ENCODE measurements at regions not wholly inside any gene's neighbourhood (a gene's known extent, or its start where the extent isn't known, plus 50 kb on each side); places are given as distances from the start of the nearest gene placed in this dataset.

DNA sequence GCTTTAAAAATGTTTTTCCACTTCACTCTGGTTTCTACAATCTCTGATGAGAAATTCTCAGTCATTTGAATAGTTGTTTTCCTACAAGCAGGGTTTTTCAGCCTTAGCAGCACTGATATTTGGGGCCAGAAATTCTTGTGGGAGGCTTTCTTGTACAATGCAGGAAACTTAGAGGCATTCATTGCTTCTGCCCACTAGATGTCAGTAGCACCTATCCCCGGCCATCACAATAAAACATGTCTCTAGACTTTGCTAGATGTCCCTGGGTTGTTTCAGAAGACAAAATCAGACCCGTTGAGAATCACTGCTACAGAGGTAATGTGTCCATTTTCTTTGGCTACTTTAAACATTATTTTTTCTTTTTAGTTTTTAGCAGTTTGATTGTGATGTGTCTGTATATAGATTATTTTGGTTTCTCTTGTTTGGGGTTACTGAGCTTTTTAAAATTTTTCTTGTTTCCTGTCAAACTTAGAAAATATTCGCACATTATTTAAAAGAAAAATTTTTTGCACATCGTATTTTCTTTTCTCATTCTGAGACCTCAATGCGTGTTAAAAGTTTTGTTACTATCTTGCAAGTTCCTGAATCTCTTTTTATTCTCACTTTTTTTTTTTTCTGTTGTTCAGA is 60.8 kb upstream of the CCDC179 start:
- TF ChIP-seq, protein P1, sequence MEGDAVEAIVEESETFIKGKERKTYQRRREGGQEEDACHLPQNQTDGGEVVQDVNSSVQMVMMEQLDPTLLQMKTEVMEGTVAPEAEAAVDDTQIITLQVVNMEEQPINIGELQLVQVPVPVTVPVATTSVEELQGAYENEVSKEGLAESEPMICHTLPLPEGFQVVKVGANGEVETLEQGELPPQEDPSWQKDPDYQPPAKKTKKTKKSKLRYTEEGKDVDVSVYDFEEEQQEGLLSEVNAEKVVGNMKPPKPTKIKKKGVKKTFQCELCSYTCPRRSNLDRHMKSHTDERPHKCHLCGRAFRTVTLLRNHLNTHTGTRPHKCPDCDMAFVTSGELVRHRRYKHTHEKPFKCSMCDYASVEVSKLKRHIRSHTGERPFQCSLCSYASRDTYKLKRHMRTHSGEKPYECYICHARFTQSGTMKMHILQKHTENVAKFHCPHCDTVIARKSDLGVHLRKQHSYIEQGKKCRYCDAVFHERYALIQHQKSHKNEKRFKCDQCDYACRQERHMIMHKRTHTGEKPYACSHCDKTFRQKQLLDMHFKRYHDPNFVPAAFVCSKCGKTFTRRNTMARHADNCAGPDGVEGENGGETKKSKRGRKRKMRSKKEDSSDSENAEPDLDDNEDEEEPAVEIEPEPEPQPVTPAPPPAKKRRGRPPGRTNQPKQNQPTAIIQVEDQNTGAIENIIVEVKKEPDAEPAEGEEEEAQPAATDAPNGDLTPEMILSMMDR (IDR thresholded peaks at IDR 0.05): peak; percentile 56
- Histone ChIP-seq H3K4me3 (no peak overlapping the region), H3K27ac (no peak overlapping the region)
- DNase-seq (ENCODE audit: low spot score): no peak

DNA sequence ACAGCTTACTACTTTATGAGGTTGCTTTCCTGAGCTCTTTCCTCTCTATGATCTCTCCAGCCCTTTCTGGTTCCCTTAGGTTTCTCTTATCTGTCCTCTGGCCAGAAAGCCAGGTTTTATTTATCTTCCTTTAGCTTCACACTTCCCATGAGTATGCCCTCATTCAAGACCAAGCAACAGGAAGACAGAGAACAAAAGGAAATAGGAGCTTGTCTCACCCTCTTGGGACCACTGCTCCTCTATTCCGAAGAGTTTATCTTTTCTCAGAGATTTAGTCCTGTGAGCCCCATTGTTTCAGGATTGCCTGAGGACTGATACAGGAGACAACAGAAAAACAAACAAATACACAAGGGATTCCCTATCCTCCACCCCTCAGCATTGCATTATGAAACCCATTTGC is 62.4 kb upstream of the CCDC179 start:
- no peak overlapping the region for H3K4me3 ChIP-seq
- TF ChIP-seq, protein P1 (IDR thresholded peaks at IDR 0.05): no peak
- DNase-seq (ENCODE audit: low spot score): no peak
- no peak overlapping the region for H3K27ac ChIP-seq

DNA sequence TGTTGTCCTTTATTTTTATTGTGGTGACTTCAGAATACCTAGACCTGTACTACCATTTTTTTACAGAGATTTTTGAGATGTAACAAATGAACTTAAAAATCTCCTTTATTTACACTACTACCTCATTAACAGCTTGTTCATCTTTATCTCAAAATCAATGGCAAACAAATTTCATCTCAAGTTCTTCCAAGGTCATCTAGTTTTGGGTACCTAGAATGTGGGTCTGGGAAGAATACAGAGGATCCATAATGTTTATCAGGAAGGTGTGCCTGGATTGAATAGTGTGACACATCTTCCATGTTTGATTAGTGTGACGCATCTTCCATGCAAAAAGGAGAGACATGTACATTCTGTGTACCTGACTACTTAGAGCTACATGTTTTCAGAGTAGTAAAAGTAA is 63.3 kb upstream of the CCDC179 start:
- no peak for DNase-seq (ENCODE audit: low spot score)
- Histone ChIP-seq H3K27ac (no peak overlapping the region), H3K4me3 (no peak overlapping the region)
- TF ChIP-seq, protein P1 (IDR thresholded peaks at IDR 0.05): no peak

DNA sequence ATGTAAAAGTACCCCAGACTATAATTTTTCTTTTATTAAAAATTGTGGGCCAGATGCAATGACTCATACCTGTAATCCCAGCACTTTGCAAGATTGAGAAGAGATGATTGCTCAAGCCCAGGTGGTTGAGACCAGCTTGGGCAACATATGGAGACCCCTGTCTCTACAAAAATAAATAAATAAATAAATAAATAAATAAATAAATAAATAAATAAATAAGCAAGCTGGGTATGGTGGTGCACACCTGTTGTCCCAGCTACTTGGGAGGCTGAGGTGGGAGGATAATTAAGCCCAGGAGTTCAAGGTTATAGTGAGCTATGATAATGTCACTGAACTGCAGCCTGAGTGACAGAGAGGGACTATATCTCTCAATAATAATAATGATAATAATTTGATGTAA is 66.1 kb upstream of the CCDC179 start:
- TF ChIP-seq, protein P1 (IDR thresholded peaks at IDR 0.05): no peak
- Histone ChIP-seq H3K4me3 (no peak overlapping the region), H3K27ac (no peak overlapping the region)
- DNase-seq (ENCODE audit: low spot score): no peak

DNA sequence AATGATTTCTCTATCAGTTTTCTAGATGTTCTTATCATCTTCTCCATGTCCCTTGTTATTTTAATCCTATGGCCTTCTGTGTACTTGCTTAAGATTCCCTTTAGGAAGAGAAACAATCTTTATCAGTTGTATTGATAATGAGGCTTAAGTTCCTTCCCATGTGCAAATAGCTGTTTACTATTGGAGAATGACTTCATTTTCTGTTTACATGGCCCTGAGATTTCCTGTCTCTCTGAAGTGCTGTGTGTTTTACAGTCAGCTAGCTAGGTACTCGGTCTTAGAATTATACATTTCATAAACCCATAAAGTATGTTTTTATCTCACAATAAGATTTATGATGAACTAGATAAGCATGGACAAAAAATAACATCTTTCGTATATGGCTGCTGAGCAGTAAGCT is 67.5 kb upstream of the CCDC179 start:
- no peak for DNase-seq (ENCODE audit: low spot score)
- Histone ChIP-seq H3K27ac (no peak overlapping the region), H3K4me3 (no peak overlapping the region)
- TF ChIP-seq, protein P1 (IDR thresholded peaks at IDR 0.05): no peak

DNA sequence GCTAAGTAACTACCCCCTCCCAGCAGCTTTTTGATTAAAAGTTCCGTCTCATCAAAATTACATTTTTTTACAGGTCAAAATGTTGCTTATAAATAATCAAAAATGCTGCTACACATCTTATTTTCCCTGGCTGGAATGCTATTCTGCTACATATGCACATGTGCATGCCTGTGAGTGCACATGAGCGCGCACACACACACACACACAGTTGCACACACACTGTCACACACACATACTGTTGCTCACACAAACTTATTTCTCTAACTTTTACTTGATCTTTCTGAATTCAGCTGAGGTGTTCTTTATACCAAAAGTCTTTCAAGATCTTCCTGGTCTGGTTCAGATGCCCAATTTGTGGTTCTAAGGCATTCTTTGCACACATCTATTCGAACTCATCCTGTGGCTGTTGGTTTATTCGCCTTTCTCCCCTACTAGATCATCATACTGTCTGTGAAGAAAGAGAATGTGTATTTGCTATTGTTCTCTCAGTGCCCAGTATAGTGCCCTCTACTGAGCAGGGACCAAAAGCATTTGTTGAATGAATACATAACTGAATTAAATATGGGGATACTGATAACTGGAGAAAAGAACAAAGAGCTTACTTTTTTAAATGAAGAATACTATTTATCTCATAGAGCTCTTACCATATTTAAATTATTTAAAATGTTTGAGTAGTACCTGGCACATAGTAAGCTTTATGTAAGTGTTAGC is 68.1 kb upstream of the CCDC179 start:
- DNase-seq (ENCODE audit: low spot score): no peak
- Histone ChIP-seq H3K4me3 (no peak overlapping the region), H3K27ac (no peak overlapping the region)
- TF ChIP-seq, protein P1 (IDR thresholded peaks at IDR 0.05): no peak

All from coronary artery (tissue), 2 donors.